ENCODE measurements at regions not wholly inside any gene's neighbourhood (a gene's known extent, or its start where the extent isn't known, plus 50 kb on each side); places are given as distances from the start of the nearest gene placed in this dataset.

DNA sequence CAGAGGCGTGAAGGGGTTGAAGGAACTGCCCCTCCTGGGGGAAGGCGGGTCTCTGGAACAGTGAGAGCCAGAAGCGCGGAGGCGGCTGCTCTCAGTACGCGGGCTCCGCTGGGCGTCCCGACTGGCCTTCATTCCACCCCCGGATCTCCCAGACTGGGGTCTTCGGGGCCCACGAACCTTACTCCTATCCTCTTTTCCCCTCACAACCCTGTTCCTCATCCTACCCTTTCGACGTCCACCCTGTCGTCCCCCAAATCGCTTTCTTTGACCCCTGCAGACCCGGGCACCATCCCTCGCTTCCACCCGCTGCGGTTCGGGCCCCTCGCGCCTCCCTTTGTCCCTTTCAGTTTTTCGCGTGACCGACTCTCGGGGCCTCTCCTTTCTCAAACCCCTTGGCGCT lies 2114.6 kb downstream of the TP53TG3F start (continued):
- TF ChIP-seq, protein P1, sequence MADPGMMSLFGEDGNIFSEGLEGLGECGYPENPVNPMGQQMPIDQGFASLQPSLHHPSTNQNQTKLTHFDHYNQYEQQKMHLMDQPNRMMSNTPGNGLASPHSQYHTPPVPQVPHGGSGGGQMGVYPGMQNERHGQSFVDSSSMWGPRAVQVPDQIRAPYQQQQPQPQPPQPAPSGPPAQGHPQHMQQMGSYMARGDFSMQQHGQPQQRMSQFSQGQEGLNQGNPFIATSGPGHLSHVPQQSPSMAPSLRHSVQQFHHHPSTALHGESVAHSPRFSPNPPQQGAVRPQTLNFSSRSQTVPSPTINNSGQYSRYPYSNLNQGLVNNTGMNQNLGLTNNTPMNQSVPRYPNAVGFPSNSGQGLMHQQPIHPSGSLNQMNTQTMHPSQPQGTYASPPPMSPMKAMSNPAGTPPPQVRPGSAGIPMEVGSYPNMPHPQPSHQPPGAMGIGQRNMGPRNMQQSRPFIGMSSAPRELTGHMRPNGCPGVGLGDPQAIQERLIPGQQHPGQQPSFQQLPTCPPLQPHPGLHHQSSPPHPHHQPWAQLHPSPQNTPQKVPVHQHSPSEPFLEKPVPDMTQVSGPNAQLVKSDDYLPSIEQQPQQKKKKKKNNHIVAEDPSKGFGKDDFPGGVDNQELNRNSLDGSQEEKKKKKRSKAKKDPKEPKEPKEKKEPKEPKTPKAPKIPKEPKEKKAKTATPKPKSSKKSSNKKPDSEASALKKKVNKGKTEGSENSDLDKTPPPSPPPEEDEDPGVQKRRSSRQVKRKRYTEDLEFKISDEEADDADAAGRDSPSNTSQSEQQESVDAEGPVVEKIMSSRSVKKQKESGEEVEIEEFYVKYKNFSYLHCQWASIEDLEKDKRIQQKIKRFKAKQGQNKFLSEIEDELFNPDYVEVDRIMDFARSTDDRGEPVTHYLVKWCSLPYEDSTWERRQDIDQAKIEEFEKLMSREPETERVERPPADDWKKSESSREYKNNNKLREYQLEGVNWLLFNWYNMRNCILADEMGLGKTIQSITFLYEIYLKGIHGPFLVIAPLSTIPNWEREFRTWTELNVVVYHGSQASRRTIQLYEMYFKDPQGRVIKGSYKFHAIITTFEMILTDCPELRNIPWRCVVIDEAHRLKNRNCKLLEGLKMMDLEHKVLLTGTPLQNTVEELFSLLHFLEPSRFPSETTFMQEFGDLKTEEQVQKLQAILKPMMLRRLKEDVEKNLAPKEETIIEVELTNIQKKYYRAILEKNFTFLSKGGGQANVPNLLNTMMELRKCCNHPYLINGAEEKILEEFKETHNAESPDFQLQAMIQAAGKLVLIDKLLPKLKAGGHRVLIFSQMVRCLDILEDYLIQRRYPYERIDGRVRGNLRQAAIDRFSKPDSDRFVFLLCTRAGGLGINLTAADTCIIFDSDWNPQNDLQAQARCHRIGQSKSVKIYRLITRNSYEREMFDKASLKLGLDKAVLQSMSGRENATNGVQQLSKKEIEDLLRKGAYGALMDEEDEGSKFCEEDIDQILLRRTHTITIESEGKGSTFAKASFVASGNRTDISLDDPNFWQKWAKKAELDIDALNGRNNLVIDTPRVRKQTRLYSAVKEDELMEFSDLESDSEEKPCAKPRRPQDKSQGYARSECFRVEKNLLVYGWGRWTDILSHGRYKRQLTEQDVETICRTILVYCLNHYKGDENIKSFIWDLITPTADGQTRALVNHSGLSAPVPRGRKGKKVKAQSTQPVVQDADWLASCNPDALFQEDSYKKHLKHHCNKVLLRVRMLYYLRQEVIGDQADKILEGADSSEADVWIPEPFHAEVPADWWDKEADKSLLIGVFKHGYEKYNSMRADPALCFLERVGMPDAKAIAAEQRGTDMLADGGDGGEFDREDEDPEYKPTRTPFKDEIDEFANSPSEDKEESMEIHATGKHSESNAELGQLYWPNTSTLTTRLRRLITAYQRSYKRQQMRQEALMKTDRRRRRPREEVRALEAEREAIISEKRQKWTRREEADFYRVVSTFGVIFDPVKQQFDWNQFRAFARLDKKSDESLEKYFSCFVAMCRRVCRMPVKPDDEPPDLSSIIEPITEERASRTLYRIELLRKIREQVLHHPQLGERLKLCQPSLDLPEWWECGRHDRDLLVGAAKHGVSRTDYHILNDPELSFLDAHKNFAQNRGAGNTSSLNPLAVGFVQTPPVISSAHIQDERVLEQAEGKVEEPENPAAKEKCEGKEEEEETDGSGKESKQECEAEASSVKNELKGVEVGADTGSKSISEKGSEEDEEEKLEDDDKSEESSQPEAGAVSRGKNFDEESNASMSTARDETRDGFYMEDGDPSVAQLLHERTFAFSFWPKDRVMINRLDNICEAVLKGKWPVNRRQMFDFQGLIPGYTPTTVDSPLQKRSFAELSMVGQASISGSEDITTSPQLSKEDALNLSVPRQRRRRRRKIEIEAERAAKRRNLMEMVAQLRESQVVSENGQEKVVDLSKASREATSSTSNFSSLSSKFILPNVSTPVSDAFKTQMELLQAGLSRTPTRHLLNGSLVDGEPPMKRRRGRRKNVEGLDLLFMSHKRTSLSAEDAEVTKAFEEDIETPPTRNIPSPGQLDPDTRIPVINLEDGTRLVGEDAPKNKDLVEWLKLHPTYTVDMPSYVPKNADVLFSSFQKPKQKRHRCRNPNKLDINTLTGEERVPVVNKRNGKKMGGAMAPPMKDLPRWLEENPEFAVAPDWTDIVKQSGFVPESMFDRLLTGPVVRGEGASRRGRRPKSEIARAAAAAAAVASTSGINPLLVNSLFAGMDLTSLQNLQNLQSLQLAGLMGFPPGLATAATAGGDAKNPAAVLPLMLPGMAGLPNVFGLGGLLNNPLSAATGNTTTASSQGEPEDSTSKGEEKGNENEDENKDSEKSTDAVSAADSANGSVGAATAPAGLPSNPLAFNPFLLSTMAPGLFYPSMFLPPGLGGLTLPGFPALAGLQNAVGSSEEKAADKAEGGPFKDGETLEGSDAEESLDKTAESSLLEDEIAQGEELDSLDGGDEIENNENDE (IDR thresholded peaks at IDR 0.05; ENCODE audit: low read depth, low read length) = no peak
- TF ChIP-seq ZKSCAN1 (IDR thresholded peaks at IDR 0.05; ENCODE audit: low read depth, low read length) (no peak), GATAD2B (IDR thresholded peaks at IDR 0.05; ENCODE audit: borderline replicate concordance) (no peak), RFX7 (CRISPR knock-in tag; IDR thresholded peaks at IDR 0.05) (no peak), TCF7L2 (IDR thresholded peaks at IDR 0.05; ENCODE audit: low read depth, low read length) (no peak), ZZZ3 (IDR thresholded peaks at IDR 0.05) (no peak), ETV1 (tag; conservative IDR thresholded peaks at IDR 0.05; ENCODE audit: low read depth) (no peak), SIN3B (IDR thresholded peaks at IDR 0.05; ENCODE audit: low read depth) (no peak), MTA3 (IDR thresholded peaks at IDR 0.05; ENCODE audit: borderline replicate concordance) (no peak), ZNF512 (tag; IDR thresholded peaks at IDR 0.05) (no peak), HEY1 (CRISPR knock-in tag; IDR thresholded peaks at IDR 0.05; ENCODE audit: borderline replicate concordance) (no peak), SMARCB1 (IDR thresholded peaks at IDR 0.05; ENCODE audit: insufficient read length, low read depth) (no peak)

Measured in K562 (cell line).